GM12878 (cell line): ENCODE measurements at regions not wholly inside any gene's neighbourhood (a gene's known extent, or its start where the extent isn't known, plus 50 kb on each side); places are given as distances from the start of the nearest gene placed in this dataset.

ENCODE experiments used
- ATAC-seq: fragments of 200-7000 bp; cut with Tn5 transposase; 3 replicates; pipeline ENCODE4 v1.9.1; 2020; ENCODE audit warnings: mild to moderate bottlenecking, moderate library complexity
- BruUV-seq: library from RNA; stranded (reverse); fragments of 400-500 nt; replicated peaks from 2 replicates; lab custom pipeline; 2021; lab: Mats Ljungman, UMichigan
- CTCF ChIA-PET: fragments of 300-600 bp; sonication (Branson Sonifier 250); formaldehyde crosslinking; extraction: SDS; loops from one replicate; lab custom pipeline; 2021; ENCODE audit warnings: inconsistent platforms; lab: Yijun Ruan, JAX
- POLR2A ChIA-PET: fragments of 350-600 bp; formaldehyde crosslinking; extraction: SDS; loops from one replicate; lab custom pipeline; 2021; ENCODE audit warnings: inconsistent platforms; lab: Charles Lee
- RAD21 ChIA-PET: fragments of 300-600 bp; sonication (Branson Sonifier 250); formaldehyde crosslinking; loops from one replicate; lab custom pipeline; 2023; ENCODE audit warnings: antibody characterized with exemption; ENCODE audit not compliant: unreplicated experiment; lab: Charles Lee
- SMC1A ChIA-PET: fragments of 300-600 bp; sonication (Branson Sonifier 250); formaldehyde crosslinking; loops from one replicate; lab custom pipeline; 2023; ENCODE audit not compliant: unreplicated experiment, uncharacterized antibody; lab: Charles Lee
- DNase-seq: peaks from one replicate; pipeline ENCODE4 v3.0.0-alpha.2; 2011; ENCODE audit warnings: low read depth, low spot score
- FAIRE-seq: peaks from 3 replicates; lab custom pipeline; 2011; peaks lifted over from hg19 to GRCh38; lab: Jason Lieb, UNC
- H2AFZ ChIP-seq: 2 replicates; pipeline ENCODE4 v1.6.0; 2011; ENCODE audit warnings: low read depth, low read length, control low read depth; ENCODE audit not compliant: control insufficient read depth
- H3K27ac ChIP-seq: 2 replicates; pipeline ENCODE4 v1.5.1; 2011; ENCODE audit warnings: control low read depth; ENCODE audit not compliant: control insufficient read depth, insufficient read depth
- H3K27me3 ChIP-seq, 2 experiments: replicated peaks in 1 of 2; 2 replicates each; pipeline versions ENCODE4 v1.6.0 to v1.6.1; 2011; ENCODE audit warnings: low read length in 1 of 2; ENCODE audit not compliant: control insufficient read depth in 2 of 2, insufficient read depth in 2 of 2
- H3K36me3 ChIP-seq, 2 experiments: 2 replicates each; pipeline ENCODE4 v1.5.1; 2011; ENCODE audit warnings: low read length in 1 of 2; ENCODE audit not compliant: control insufficient read depth in 2 of 2, insufficient read depth in 2 of 2
- H3K4me1 ChIP-seq: 2 replicates; pipeline ENCODE4 v1.6.1; 2011; ENCODE audit warnings: mild to moderate bottlenecking, low read length, moderate library complexity, mixed read lengths; ENCODE audit not compliant: control insufficient read depth, insufficient read depth
- H3K4me2 ChIP-seq: 2 replicates; pipeline ENCODE4 v1.6.0; 2011; ENCODE audit warnings: control low read depth; ENCODE audit not compliant: control insufficient read depth, insufficient read depth
- H3K4me3 ChIP-seq: fragments of 200-600 bp; sonication (generic); 2 replicates; pipeline ENCODE4 v1.5.1; 2016
- H3K79me2 ChIP-seq: 2 replicates; pipeline ENCODE4 v1.6.0; 2011; ENCODE audit warnings: low read length; ENCODE audit not compliant: control insufficient read depth, insufficient read depth
- H3K9ac ChIP-seq: 2 replicates; pipeline ENCODE4 v1.8.0; 2011; ENCODE audit warnings: low read length, control low read depth, mixed read lengths; ENCODE audit not compliant: control insufficient read depth, insufficient read depth
- H3K9me3 ChIP-seq: replicated peaks from 3 replicates; pipeline ENCODE4 v1.5.1; 2011; ENCODE audit warnings: mild to moderate bottlenecking, low read length; ENCODE audit not compliant: control insufficient read depth, insufficient read depth
- H4K20me1 ChIP-seq: 2 replicates; pipeline ENCODE4 v1.6.0; 2011; ENCODE audit not compliant: control insufficient read depth, insufficient read depth
- BCL3 ChIP-seq: IDR thresholded peaks from 2 replicates; pipeline ENCODE4 v1.6.1; 2011; ENCODE audit warnings: borderline replicate concordance, low read depth, mild to moderate bottlenecking, moderate library complexity, low read length; ENCODE audit not compliant: insufficient read depth, poor library complexity, severe bottlenecking
- CBFB ChIP-seq: IDR thresholded peaks from 2 replicates; pipeline ENCODE4 v1.6.1; 2016; ENCODE audit warnings: antibody characterized with exemption, low read depth
- CBX3 ChIP-seq: fragments of 200-600 bp; sonication (generic); IDR thresholded peaks from 2 replicates; pipeline ENCODE4 v1.6.1; 2016; ENCODE audit warnings: low read depth, borderline replicate concordance
- CHD2 ChIP-seq: IDR thresholded peaks from 2 replicates; pipeline ENCODE4 v1.6.1; 2011; ENCODE audit warnings: low read depth, low read length, improper control_type of control experiment, borderline replicate concordance
- CREM ChIP-seq: IDR thresholded peaks from 2 replicates; pipeline ENCODE4 v1.6.1; 2014; ENCODE audit warnings: antibody characterized with exemption, low read depth
- EP300 ChIP-seq, 2 experiments: fragments of 150-350 bp in 1 of 2; IDR thresholded peaks; 2 replicates each; pipeline ENCODE4 v1.6.1; 2011 to 2012; ENCODE audit warnings: low read depth in 2 of 2, low read length in 2 of 2, borderline replicate concordance in 1 of 2, improper control_type of control experiment in 1 of 2, inconsistent platforms in 1 of 2; ENCODE audit not compliant: control insufficient read depth in 1 of 2
- JUNB ChIP-seq: IDR thresholded peaks from 2 replicates; pipeline ENCODE4 v1.6.1; 2016; ENCODE audit warnings: antibody characterized with exemption, mild to moderate bottlenecking
- MEF2B ChIP-seq: fragments of 450-650 bp; IDR thresholded peaks from 2 replicates; pipeline ENCODE4 v1.6.1; 2018; ENCODE audit warnings: mild to moderate bottlenecking, moderate library complexity; ENCODE audit not compliant: partially characterized antibody, poor library complexity, severe bottlenecking
- NR2F1 ChIP-seq: fragments of 450-650 bp; conservative IDR thresholded peaks from 2 replicates; pipeline ENCODE4 v1.6.1; 2017; ENCODE audit warnings: mild to moderate bottlenecking
- PML ChIP-seq: IDR thresholded peaks from 2 replicates; pipeline ENCODE4 v1.6.1; 2012; ENCODE audit warnings: low read length, inconsistent platforms
- TARDBP ChIP-seq: IDR thresholded peaks from 2 replicates; pipeline ENCODE4 v1.6.1; 2016; ENCODE audit warnings: borderline replicate concordance
- WGBS: methylation state at CpG from one replicate; pipeline ENCODE4 v1.1.6; 2016; ENCODE audit warnings: low lambda C conversion rate; ENCODE audit not compliant: insufficient replicate concordance, insufficient coverage; ENCODE audit errors: missing lambda C conversion rate; 5-methylcytosine and 5-hydroxymethylcytosine counted together
- in situ Hi-C: fragments of 300-500 bp; cut with MboI; formaldehyde crosslinking; loops from 9 replicates; pipeline ENCODE4 v1.14.3; 2018; ENCODE audit warnings: mixed read lengths
- intact Hi-C: fragments of 100-400 bp; cut with micrococcal nuclease; formaldehyde crosslinking; loops from one replicate; pipeline ENCODE4 v1.14.2; 2022; ENCODE audit not compliant: unreplicated experiment
- TF ChIP-seq, protein P1 (sequence below): fragments of 450-650 bp; IDR thresholded peaks from 2 replicates; pipeline ENCODE4 v1.6.1; 2017; ENCODE audit warnings: mild to moderate bottlenecking, low read depth, inconsistent platforms; ENCODE audit not compliant: poor library complexity, severe bottlenecking

- no peak overlapping the region for H2AFZ ChIP-seq
- no peak for DNase-seq
- no peaks in the 10 kb centered on the region for H3K79me2 ChIP-seq
- BruUV-seq: no TSS peak
- no peaks in the 10 kb centered on the region; a peak in 2 of 4 replicates for H3K27me3 ChIP-seq
- no peaks in the 10 kb centered on the region for H3K4me1 ChIP-seq
- SMC1A ChIA-PET: no interaction called here
- CTCF ChIA-PET: no interaction called here
- TF ChIP-seq CREM: no peak
- TF ChIP-seq CBFB: no peak
- TF ChIP-seq TARDBP: no peak
- TF ChIP-seq NR2F1: no peak
- no peak for TF ChIP-seq PML
- no peak for TF ChIP-seq JUNB
- no peak for TF ChIP-seq EP300 (IDR thresholded peaks at IDR 0.05; ENCODE audit: borderline replicate concordance in 1 of 2, control insufficient read depth in 1 of 2, low read depth in 2 of 2, low read length in 2 of 2)
- TF ChIP-seq, protein P1, sequence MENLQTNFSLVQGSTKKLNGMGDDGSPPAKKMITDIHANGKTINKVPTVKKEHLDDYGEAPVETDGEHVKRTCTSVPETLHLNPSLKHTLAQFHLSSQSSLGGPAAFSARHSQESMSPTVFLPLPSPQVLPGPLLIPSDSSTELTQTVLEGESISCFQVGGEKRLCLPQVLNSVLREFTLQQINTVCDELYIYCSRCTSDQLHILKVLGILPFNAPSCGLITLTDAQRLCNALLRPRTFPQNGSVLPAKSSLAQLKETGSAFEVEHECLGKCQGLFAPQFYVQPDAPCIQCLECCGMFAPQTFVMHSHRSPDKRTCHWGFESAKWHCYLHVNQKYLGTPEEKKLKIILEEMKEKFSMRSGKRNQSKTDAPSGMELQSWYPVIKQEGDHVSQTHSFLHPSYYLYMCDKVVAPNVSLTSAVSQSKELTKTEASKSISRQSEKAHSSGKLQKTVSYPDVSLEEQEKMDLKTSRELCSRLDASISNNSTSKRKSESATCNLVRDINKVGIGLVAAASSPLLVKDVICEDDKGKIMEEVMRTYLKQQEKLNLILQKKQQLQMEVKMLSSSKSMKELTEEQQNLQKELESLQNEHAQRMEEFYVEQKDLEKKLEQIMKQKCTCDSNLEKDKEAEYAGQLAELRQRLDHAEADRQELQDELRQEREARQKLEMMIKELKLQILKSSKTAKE: no peak
- no peak for TF ChIP-seq CBX3
- TF ChIP-seq CHD2: no peak
- TF ChIP-seq BCL3: no peak
- no peak for TF ChIP-seq MEF2B
- TF ChIP-seq, all 136 proteins: peak for 0
- in situ Hi-C loops (no loop called here), intact Hi-C loops (no loop called here)
- ChIA-PET RAD21 (no interaction called here), POLR2A (no interaction called here)
- 3% methylated on average over 2 of the region's 2 CpGs for WGBS
- no peak for ATAC-seq
- FAIRE-seq: no peak
- Histone ChIP-seq H4K20me1 (no peaks in the 10 kb centered on the region), H3K4me3 (no peak overlapping the region), H3K27ac (no peak overlapping the region), H3K36me3 (no peaks in the 10 kb centered on the region), H3K9me3 (no peaks in the 10 kb centered on the region), H3K4me2 (no peak overlapping the region), H3K9ac (no peak overlapping the region)
These were observed 69.7 kb upstream of the NEUROD6 start for GRCh38 chr7:31410265-31410664.
